ENCODE measurements at regions not wholly inside any gene's neighbourhood (a gene's known extent, or its start where the extent isn't known, plus 50 kb on each side); places are given as distances from the start of the nearest gene placed in this dataset.
A peak's percentile ranks its signal among the peaks of the same experiment; 100 is the strongest.

DNA sequence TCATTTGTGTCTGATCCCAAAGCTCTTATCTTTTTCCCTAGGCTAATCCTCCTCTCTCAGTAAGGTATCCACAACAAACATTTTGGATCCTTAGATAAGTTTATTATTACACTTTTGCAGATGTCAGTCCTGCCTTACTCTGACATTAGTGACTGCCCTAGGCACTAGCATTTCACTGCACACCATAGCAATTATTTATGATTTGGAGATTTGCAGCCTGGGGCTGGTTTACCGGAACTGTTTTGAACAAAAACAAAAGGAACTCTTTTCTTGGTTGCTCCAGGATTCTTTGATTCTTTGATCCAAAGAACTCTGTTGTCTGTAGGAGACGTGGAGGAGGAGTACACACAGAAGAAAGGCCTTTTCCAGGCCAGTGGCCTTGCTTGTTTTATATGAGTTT lies 80.4 kb downstream of the EDNRB start:
- no peak for DNase-seq

DNA sequence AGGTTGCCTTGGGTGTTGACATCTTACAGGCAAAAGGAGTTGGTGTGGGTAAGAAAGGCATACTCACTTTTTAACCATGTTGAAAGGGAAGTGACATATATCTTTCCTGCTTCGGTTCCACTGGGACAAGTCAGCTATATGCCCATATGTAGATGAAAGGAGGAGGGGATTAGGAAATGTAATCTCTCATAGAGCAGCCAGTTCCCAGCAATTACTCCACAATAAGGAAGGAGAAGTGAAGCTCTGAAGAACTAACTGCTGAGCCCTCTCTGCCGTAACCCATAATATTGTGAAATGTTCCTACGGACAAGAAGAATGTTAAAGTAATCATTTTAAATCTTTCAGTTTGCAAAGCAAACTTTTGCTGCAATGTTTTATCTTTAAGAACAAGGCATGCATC lies 82.2 kb downstream of the EDNRB start:
- DNase-seq, result no peak

DNA sequence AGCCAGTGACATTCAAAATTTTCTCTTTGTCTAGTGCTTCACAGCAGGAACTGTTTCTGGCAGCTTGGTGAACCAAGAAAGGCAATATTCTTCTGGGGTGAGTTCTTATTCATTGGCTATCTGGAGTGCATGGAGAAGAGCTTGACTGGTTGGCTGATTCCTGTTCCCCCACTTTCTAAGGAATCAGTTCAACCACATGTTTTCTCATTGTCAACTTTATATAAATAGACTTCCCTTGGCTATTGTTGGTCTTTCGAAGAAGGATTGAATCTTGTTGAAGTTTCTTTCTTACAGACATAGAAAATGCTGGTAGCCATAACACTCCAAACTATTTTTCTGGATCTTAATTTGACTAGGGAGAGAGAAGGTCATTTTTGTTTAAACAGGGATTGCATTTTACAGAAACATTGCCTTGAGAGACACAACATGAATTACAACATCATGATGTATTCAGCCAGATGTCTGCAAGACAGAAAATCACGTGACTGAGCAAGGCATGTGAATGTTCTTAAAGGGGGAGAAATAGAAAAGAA lies 85.2 kb downstream of the EDNRB start:
- DNase-seq, result no peak

DNA sequence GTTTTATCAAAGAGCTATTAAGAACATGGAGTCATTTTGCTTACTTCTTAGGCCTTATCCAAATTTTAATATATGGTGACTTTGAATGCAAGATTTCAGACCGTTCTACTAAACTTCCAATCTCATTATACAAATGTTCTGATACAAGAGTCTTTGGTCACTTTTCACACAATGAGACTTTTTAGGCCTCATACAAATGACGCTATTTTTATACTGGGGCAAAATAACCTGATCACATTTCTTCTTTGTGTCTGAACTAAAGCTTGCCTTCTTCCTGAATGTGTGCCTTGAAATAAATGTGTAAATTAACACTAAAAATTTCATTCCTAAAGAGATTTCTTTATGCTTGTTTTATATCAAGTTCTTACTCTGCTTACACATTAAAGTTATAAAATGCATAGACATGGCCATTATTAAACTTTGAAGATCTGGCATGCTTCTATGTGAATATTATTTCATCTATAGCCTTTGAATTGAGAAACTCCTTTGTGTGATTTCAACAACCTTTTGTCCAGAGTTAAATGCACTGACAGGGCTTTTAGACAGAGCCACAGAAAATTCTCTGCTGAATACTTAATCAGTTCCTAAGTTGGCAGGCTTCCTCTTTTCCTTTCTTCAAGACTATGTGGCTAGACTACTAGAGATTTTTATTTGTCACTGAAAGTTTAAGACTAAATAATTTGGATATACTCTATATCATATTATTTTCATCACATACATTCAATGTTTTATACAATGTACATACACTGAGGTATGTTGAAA lies 86.1 kb downstream of the EDNRB start:
- no peak for DNase-seq

DNA sequence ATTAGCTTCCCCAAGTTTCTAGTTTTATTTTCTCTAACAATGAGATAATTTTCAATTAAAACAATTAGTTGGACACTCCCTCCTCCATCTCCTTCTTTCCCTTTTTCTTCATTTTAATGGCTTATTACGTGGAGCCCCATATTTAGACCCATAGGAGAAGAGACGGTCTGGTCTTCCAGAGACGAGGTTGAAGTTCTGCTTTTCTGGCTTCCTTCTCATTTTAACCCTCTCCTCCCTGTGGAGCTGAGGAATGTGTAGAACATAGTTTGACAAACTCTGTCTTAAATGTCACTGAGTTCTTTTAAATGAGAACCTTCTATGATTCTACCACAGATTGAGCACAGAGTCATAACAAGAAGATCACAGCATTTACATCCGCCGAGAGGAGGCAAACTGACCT lies 86.8 kb downstream of the EDNRB start:
- no peak for DNase-seq

DNA sequence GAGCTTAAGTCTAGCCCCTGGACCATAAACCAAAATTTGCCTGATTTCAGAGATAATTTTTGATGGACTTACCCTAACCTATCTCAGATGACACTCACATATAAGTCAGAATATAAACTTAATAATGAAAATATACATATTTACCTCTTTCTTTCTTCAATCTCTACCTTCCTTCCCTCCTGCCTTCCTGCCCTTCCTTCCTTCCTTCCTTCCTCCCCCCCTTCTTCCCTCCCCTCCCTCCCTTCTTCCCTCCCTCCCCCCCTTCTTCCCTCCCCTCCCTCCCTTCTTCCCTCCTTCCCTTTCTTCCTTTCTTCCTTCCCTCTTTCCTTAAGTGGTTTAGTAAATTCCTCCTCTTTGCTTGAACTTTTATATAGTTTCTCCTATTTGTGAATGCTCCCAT lies 88.7 kb downstream of the EDNRB start:
- DNase-seq, result no peak

DNA sequence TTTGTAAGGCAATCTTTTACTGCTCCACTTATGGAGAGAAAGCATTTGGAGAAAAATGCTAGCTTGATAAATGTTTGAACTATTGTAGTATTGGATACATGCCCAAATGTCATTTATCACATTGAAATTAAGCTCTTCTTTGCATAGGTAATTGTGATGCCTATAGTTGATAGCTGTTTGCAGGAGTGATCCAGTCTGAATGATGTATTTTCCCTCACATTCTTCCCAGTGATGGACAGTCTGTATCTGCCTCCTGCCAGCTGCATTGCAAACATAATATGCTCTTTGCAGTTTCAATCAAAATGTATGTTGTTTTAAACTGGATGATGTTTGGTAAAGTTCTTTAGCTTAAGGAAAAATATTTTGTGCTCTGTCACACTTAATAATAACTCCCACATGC lies 89.8 kb downstream of the EDNRB start:
- DNase-seq, result no peak

DNA sequence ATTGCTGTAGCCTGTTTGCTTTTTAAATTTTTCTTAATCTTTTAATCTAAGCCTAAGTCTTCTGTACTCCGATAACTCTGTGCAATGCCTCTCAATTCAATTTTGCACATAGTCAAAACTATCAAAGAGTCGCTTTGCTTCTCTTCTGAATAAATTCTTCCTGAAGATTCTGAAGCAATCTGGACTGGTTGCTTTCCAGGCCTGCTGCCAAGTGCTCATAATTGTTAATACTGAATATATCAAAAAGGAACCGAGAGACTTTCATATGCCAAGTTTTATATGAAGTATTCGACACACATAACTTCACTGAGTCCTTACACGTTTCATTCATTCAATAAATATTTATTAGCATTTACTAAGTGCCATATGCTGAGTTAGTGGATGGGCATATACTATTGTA lies 91.3 kb downstream of the EDNRB start:
- DNase-seq, result peak in 1 of 56 donors; percentile 62

DNA sequence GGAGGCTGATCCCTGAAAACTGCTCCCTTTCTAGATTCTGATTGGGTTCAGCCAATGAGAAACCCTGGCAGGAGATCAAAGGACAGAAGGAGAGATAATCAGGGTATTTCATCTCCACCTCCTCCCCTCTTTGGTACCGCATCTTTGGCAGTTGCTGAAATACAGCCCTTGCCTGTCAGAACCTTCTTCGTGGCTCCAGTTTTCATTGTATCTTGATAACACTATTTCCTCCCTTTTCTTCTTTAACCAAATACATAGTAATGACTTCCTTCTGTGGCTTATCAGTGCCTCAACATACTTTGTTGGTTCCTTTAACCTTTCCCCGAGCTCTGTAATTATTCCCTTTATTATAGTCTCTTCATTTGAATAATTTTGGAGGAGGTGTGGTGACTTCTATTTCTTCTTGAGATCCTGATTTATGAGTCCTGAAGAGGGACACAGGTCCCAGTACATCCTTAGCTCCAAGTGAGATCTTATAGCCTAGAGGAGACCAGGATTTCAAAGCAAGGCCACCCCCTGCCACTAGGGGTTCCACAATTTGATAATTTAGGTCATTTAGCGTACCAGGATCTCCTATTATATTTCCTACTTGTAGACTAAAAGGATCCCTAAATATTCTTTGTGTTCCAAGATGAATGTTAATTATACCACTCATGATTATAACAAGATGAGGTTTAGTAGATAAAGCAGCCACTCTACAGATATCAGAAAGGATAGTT lies 98.0 kb downstream of the EDNRB start:
- no peak for DNase-seq

DNA sequence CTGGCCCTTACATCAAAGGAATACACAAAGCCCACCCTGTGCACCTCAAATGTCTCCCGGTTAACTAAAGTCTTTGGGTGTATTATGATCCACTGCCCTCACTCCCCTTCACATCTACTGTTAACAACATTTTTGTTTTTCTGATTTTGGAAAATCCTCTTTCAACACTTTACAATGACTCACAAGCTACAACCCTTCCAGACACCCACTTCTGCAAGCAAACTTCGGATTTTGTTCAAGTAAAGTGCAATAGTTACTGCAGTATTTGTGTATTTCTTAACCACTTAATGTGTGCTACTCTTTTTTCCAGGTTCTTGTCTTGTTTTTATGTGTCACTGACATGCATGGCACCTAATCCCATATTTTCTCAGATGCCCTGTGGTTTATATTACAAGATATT lies 101.1 kb downstream of the EDNRB start:
- no peak for DNase-seq

DNA sequence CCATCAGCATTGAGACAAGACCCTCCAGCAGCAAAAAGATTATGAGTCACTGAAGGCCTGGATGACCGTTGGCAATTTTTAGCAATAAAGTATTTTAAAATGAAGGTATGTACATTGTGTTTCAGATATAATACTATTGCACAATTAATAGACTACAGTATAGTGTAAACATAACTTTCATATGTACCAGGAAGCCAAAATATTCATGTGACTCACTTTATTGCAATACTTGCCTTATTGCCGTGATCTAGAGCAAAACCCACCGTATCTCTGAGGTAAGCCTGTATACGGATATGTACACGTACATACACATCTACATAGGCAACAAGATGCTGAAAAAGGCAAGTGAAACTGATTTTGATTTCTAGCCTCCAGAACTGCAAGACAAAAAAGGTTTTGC lies 103.3 kb downstream of the EDNRB start:
- no peak for DNase-seq
